ENCODE measurements at regions not wholly inside any gene's neighbourhood (a gene's known extent, or its start where the extent isn't known, plus 50 kb on each side); places are given as distances from the start of the nearest gene placed in this dataset.

DNA sequence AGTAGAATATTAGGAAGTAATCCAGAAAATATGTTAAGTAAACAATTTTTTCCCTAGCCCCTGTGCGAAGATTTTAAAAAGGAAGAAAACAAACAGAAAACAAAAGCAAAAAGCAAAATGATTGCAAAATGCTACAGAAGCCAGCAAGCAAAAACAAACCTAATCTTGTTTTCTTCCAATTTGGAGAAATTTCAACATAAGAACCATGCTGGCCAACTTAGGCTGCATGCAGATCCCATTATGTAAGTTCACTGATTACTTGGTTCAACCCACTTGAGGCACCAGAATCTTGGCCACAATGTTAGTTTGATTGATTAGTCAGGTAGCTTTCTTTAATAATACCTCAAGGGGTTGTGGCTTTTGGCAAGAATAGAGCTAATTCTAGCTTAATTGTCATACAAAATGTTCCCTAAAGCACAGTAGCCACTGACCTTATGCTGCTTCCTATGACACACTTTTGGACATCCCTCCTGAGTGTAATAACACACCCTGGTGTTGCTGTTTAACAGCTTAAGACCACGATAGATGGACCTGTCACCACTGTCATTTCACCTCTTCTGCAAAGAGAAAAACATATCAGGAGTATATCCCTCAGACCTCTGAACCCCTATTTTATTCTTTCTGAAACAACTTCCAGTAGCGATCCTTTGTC is 2342.1 kb downstream of the PCDH7 start:
- TF ChIP-seq, protein P1, sequence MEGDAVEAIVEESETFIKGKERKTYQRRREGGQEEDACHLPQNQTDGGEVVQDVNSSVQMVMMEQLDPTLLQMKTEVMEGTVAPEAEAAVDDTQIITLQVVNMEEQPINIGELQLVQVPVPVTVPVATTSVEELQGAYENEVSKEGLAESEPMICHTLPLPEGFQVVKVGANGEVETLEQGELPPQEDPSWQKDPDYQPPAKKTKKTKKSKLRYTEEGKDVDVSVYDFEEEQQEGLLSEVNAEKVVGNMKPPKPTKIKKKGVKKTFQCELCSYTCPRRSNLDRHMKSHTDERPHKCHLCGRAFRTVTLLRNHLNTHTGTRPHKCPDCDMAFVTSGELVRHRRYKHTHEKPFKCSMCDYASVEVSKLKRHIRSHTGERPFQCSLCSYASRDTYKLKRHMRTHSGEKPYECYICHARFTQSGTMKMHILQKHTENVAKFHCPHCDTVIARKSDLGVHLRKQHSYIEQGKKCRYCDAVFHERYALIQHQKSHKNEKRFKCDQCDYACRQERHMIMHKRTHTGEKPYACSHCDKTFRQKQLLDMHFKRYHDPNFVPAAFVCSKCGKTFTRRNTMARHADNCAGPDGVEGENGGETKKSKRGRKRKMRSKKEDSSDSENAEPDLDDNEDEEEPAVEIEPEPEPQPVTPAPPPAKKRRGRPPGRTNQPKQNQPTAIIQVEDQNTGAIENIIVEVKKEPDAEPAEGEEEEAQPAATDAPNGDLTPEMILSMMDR (IDR thresholded peaks at IDR 0.05) = no peak
- TF ChIP-seq POLR2AphosphoS5 (IDR thresholded peaks at IDR 0.05) = no peak
